Lung (tissue), 11 donors: ENCODE measurements at regions not wholly inside any gene's neighbourhood (a gene's known extent, or its start where the extent isn't known, plus 50 kb on each side); places are given as distances from the start of the nearest gene placed in this dataset.

Experiments used
- ATAC-seq: fragments of 200-7000 bp; cut with Tn5 transposase; one replicate; pipeline ENCODE4 v1.9.1; 2020; ENCODE audit warnings: moderate number of reproducible peaks; ENCODE audit not compliant: insufficient read depth, low FRiP score
- DNase-seq, 3 donors: peaks; one replicate each; pipeline ENCODE4 v3.0.0-alpha.2; 2013 to 2017
- H3K27ac ChIP-seq, 2 donors: one replicate each; pipeline ENCODE4 v1.5.1; 2013; ENCODE audit warnings: mild to moderate bottlenecking in 2 of 2, moderate library complexity in 2 of 2, control low read depth in 1 of 2, inconsistent platforms in 1 of 2, low read depth in 1 of 2, low read length in 1 of 2
- H3K27me3 ChIP-seq, 3 donors: one replicate each; pipeline ENCODE4 v1.5.1; 2013; ENCODE audit warnings: low read length in 2 of 3; ENCODE audit not compliant: control insufficient read depth in 3 of 3, insufficient read depth in 3 of 3
- H3K36me3 ChIP-seq, 4 donors: one replicate each; pipeline ENCODE4 v1.5.1; 2013; ENCODE audit warnings: low read length in 4 of 4, mild to moderate bottlenecking in 1 of 4, moderate library complexity in 1 of 4; ENCODE audit not compliant: control insufficient read depth in 4 of 4, insufficient read depth in 4 of 4
- H3K4me1 ChIP-seq, 5 donors: one replicate each; pipeline ENCODE4 v1.5.1; 2013; ENCODE audit warnings: low read length in 5 of 5, mild to moderate bottlenecking in 2 of 5, moderate library complexity in 1 of 5; ENCODE audit not compliant: control insufficient read depth in 5 of 5, insufficient read depth in 5 of 5
- H3K4me3 ChIP-seq: one replicate; pipeline ENCODE4 v1.5.1; 2013; ENCODE audit warnings: mild to moderate bottlenecking, control low read depth, moderate library complexity
- H3K9ac ChIP-seq, 2 donors: one replicate each; pipeline ENCODE4 v1.5.1; 2013; ENCODE audit warnings: low read length in 2 of 2, control low read depth in 1 of 2; ENCODE audit not compliant: insufficient read depth in 1 of 2
- H3K9me3 ChIP-seq, 4 donors: one replicate each; pipeline ENCODE4 v1.5.1; 2013; ENCODE audit warnings: low read length in 3 of 4, mild to moderate bottlenecking in 1 of 4, moderate library complexity in 1 of 4; ENCODE audit not compliant: control insufficient read depth in 4 of 4, insufficient read depth in 3 of 4
- CTCF ChIP-seq: IDR thresholded peaks from 2 replicates; pipeline ENCODE4 v1.5.1; 2012; ENCODE audit warnings: mild to moderate bottlenecking; ENCODE audit errors: control extremely low read depth, extremely low read depth
- whole genome bisulfite sequencing, 2 donors: extraction: QIAGEN DNeasy Blood & Tissue Kit; methylation state at CpG; one replicate each; pipeline ENCODE4 v1.1.7; 2013; 5-methylcytosine and 5-hydroxymethylcytosine counted together
- donor health status: control.
- donor health status: control.
- donor health status: Bipolar disorder and iron deficiency.
- donor health status: healthy.
- donor health status: DM: yes; HTN: yes; CAD: no.

GRCh38 chr3:124444896-124445295 lies 285.4 kb upstream of the UMPS start:
- no peak for ATAC-seq
- H3K9me3 ChIP-seq, result no peaks in the 10 kb centered on the region

GRCh38 chr3:124447845-124448244 lies 282.4 kb upstream of the UMPS start:
- no peak for DNase-seq
- WGBS, 2 donors, result 88 to 92% methylated on average over 2 of the region's 2 CpGs
- H3K27ac ChIP-seq, result no peak overlapping the region

More at GRCh38 chr3:124444896-124445295, 285.4 kb upstream of the UMPS start:
- H3K27ac ChIP-seq, result no peak overlapping the region
- no peak for DNase-seq
- no peaks in the 10 kb centered on the region for H3K4me1 ChIP-seq
- peaks cover 3 to 22% (median 18%) of the 10 kb centered on the region in 4 donors for H3K36me3 ChIP-seq
- no peak overlapping the region for H3K9ac ChIP-seq
- TF ChIP-seq CTCF, result no peak
- H3K27me3 ChIP-seq, result no peaks in the 10 kb centered on the region
- 89 to 92% methylated on average over 3 of the region's 3 CpGs for WGBS, 2 donors
- H3K4me3 ChIP-seq, result no peak overlapping the region

GRCh38 chr3:124448954-124449353 lies 281.3 kb upstream of the UMPS start:
- H3K36me3 ChIP-seq, result peaks cover 0 to 25% (median 14%) of the 10 kb centered on the region in 4 donors
- no peak overlapping the region for H3K4me3 ChIP-seq
- no peak for TF ChIP-seq CTCF
- no peaks in the 10 kb centered on the region for H3K9me3 ChIP-seq
- no peak overlapping the region for H3K27ac ChIP-seq
- H3K4me1 ChIP-seq, result no peaks in the 10 kb centered on the region
- no peak for ATAC-seq
- DNase-seq, result no peak
- H3K27me3 ChIP-seq, result no peaks in the 10 kb centered on the region
- no peak overlapping the region for H3K9ac ChIP-seq

More at GRCh38 chr3:124447845-124448244, 282.4 kb upstream of the UMPS start:
- Histone ChIP-seq H3K4me1 (no peaks in the 10 kb centered on the region), H3K9ac (no peak overlapping the region), H3K36me3 (peaks cover 0 to 27% (median 16%) of the 10 kb centered on the region in 4 donors), H3K4me3 (no peak overlapping the region), H3K27me3 (no peaks in the 10 kb centered on the region), H3K9me3 (no peaks in the 10 kb centered on the region)
- TF ChIP-seq CTCF, result no peak
- ATAC-seq, result no peak

GRCh38 chr3:124450366-124450765 lies 279.9 kb upstream of the UMPS start:
- no peak overlapping the region for H3K27ac ChIP-seq
- no peaks in the 10 kb centered on the region for H3K27me3 ChIP-seq
- no peaks in the 10 kb centered on the region for H3K9me3 ChIP-seq
- WGBS, 2 donors, result 79 to 86% methylated on average over 3 of the region's 3 CpGs
- H3K4me3 ChIP-seq, result no peak overlapping the region
- no peak for ATAC-seq
- TF ChIP-seq CTCF, result no peak
- H3K4me1 ChIP-seq, result no peaks in the 10 kb centered on the region
- H3K36me3 ChIP-seq, result peaks cover 0 to 30% (median 14%) of the 10 kb centered on the region in 4 donors
- no peak for DNase-seq
- H3K9ac ChIP-seq, result no peak overlapping the region
